HCT116 (cell line): ENCODE measurements at regions not wholly inside any gene's neighbourhood (a gene's known extent, or its start where the extent isn't known, plus 50 kb on each side); places are given as distances from the start of the nearest gene placed in this dataset.

ENCODE experiments used
- EZH2 ChIP-seq: fragments of 200-600 bp; sonication (generic); IDR thresholded peaks from 2 replicates; pipeline ENCODE4 v1.6.1; 2017; ENCODE audit warnings: antibody characterized with exemption, mixed run types
- POLR2A ChIP-seq: IDR thresholded peaks from 2 replicates; pipeline ENCODE4 v1.7.0; 2011; ENCODE audit warnings: borderline replicate concordance; ENCODE audit not compliant: insufficient read depth, insufficient read length; ENCODE audit errors: extremely low read depth
- POLR2AphosphoS5 ChIP-seq: IDR thresholded peaks from 2 replicates; pipeline ENCODE4 v1.6.1; 2011; ENCODE audit warnings: mild to moderate bottlenecking, low read depth, low read length, moderate library complexity
- RAD21 ChIP-seq: IDR thresholded peaks from 2 replicates; pipeline ENCODE4 v1.6.1; 2012; ENCODE audit warnings: low read depth, mild to moderate bottlenecking
- SP1 ChIP-seq: IDR thresholded peaks from 2 replicates; pipeline ENCODE4 v1.6.1; 2012; ENCODE audit warnings: low read depth
- YY1 ChIP-seq: IDR thresholded peaks from 2 replicates; pipeline ENCODE4 v1.6.1; 2011; ENCODE audit warnings: low read length, low read depth, moderate library complexity, mild to moderate bottlenecking; ENCODE audit not compliant: insufficient replicate concordance; ENCODE audit errors: extremely low read depth
- TF ChIP-seq, protein P1 (sequence below), 3 experiments: fragments of 200-600 bp in 1 of 3; sonication (generic) in 1 of 3; IDR thresholded peaks in 2 of 3; conservative IDR thresholded peaks in 1 of 3; 2 replicates each; pipeline ENCODE4 v1.5.1; 2012 to 2017; ENCODE audit warnings: low read depth in 2 of 3, low read length in 2 of 3, antibody characterized with exemption in 1 of 3, borderline replicate concordance in 1 of 3, control low read depth in 1 of 3, mild to moderate bottlenecking in 1 of 3, mixed read lengths in 1 of 3, mixed run types in 1 of 3, moderate library complexity in 1 of 3; ENCODE audit not compliant: insufficient read depth in 1 of 3
- TF ChIP-seq, protein P2 (sequence below): IDR thresholded peaks from 2 replicates; pipeline ENCODE4 v1.6.1; 2012; ENCODE audit warnings: low read depth
- TF ChIP-seq, protein P3 (sequence below): IDR thresholded peaks from 2 replicates; pipeline ENCODE4 v1.6.1; 2011; ENCODE audit warnings: mild to moderate bottlenecking, low read length, moderate library complexity; ENCODE audit not compliant: insufficient replicate concordance; ENCODE audit errors: extremely low read depth

DNA sequence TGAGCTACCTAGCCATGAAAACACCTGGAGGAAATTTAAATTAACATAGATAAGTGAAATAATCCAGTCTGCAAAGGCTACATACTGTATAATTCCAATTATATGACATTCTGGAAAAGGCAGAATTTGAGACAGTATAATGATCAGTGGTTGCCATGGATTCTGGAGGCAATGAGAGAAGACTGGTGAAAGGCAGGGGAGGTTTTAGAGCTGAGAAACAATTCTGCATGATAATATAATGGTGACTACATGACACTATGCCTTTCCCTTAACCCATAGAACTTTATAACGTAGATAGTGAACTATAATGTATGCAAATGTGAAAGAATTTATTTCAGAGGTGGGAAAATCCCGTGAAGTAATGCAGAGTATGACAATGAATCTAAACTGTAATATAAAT is 749.3 kb downstream of the TRIB2 start:
- TF ChIP-seq, protein P1, sequence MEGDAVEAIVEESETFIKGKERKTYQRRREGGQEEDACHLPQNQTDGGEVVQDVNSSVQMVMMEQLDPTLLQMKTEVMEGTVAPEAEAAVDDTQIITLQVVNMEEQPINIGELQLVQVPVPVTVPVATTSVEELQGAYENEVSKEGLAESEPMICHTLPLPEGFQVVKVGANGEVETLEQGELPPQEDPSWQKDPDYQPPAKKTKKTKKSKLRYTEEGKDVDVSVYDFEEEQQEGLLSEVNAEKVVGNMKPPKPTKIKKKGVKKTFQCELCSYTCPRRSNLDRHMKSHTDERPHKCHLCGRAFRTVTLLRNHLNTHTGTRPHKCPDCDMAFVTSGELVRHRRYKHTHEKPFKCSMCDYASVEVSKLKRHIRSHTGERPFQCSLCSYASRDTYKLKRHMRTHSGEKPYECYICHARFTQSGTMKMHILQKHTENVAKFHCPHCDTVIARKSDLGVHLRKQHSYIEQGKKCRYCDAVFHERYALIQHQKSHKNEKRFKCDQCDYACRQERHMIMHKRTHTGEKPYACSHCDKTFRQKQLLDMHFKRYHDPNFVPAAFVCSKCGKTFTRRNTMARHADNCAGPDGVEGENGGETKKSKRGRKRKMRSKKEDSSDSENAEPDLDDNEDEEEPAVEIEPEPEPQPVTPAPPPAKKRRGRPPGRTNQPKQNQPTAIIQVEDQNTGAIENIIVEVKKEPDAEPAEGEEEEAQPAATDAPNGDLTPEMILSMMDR (IDR thresholded peaks at IDR 0.05 in 2 of 3, conservative IDR thresholded peaks at IDR 0.05 in 1 of 3; ENCODE audit: borderline replicate concordance in 1 of 3, insufficient read depth in 1 of 3, low read depth in 2 of 3, low read length in 2 of 3) = no peak
- TF ChIP-seq POLR2AphosphoS5 (no peak), POLR2A (no peak), EZH2 (no peak), SP1 (no peak), YY1 (no peak), RAD21 (no peak)
- TF ChIP-seq, protein P2, sequence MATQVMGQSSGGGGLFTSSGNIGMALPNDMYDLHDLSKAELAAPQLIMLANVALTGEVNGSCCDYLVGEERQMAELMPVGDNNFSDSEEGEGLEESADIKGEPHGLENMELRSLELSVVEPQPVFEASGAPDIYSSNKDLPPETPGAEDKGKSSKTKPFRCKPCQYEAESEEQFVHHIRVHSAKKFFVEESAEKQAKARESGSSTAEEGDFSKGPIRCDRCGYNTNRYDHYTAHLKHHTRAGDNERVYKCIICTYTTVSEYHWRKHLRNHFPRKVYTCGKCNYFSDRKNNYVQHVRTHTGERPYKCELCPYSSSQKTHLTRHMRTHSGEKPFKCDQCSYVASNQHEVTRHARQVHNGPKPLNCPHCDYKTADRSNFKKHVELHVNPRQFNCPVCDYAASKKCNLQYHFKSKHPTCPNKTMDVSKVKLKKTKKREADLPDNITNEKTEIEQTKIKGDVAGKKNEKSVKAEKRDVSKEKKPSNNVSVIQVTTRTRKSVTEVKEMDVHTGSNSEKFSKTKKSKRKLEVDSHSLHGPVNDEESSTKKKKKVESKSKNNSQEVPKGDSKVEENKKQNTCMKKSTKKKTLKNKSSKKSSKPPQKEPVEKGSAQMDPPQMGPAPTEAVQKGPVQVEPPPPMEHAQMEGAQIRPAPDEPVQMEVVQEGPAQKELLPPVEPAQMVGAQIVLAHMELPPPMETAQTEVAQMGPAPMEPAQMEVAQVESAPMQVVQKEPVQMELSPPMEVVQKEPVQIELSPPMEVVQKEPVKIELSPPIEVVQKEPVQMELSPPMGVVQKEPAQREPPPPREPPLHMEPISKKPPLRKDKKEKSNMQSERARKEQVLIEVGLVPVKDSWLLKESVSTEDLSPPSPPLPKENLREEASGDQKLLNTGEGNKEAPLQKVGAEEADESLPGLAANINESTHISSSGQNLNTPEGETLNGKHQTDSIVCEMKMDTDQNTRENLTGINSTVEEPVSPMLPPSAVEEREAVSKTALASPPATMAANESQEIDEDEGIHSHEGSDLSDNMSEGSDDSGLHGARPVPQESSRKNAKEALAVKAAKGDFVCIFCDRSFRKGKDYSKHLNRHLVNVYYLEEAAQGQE = no peak
- TF ChIP-seq, protein P3, sequence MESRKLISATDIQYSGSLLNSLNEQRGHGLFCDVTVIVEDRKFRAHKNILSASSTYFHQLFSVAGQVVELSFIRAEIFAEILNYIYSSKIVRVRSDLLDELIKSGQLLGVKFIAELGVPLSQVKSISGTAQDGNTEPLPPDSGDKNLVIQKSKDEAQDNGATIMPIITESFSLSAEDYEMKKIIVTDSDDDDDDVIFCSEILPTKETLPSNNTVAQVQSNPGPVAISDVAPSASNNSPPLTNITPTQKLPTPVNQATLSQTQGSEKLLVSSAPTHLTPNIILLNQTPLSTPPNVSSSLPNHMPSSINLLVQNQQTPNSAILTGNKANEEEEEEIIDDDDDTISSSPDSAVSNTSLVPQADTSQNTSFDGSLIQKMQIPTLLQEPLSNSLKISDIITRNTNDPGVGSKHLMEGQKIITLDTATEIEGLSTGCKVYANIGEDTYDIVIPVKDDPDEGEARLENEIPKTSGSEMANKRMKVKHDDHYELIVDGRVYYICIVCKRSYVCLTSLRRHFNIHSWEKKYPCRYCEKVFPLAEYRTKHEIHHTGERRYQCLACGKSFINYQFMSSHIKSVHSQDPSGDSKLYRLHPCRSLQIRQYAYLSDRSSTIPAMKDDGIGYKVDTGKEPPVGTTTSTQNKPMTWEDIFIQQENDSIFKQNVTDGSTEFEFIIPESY = no peak
